ENCODE measurements at regions not wholly inside any gene's neighbourhood (a gene's known extent, or its start where the extent isn't known, plus 50 kb on each side); places are given as distances from the start of the nearest gene placed in this dataset.

- TF ChIP-seq CTCF (IDR thresholded peaks at IDR 0.05; ENCODE audit: low read depth, low read length) (no peak), MAX (IDR thresholded peaks at IDR 0.05; ENCODE audit: low read depth, low read length) (no peak), POLR2A (IDR thresholded peaks at IDR 0.05; ENCODE audit: extremely low read depth, insufficient read length) (no peak), MYC (IDR thresholded peaks at IDR 0.05; ENCODE audit: low read depth, low read length) (no peak)
Measured at GRCh38 chr5:110852541-110852940, 113.7 kb downstream of the SLC25A46 start.

Measured in NB4 (cell line).